Epithelial cell of proximal tubule (primary cell): ENCODE measurements at regions not wholly inside any gene's neighbourhood (a gene's known extent, or its start where the extent isn't known, plus 50 kb on each side); places are given as distances from the start of the nearest gene placed in this dataset.

Experiments
- DNase-seq: peaks from one replicate; pipeline ENCODE4 v3.0.0-alpha.2; 2011; ENCODE audit warnings: low read depth
- H3K4me3 ChIP-seq: 2 replicates; pipeline ENCODE4 v1.5.1; 2011; ENCODE audit warnings: low read depth, mild to moderate bottlenecking, low read length
- CTCF ChIP-seq: conservative IDR thresholded peaks from 2 replicates; pipeline ENCODE4 v1.5.1; 2012; ENCODE audit warnings: low read depth, mild to moderate bottlenecking, low read length

DNA sequence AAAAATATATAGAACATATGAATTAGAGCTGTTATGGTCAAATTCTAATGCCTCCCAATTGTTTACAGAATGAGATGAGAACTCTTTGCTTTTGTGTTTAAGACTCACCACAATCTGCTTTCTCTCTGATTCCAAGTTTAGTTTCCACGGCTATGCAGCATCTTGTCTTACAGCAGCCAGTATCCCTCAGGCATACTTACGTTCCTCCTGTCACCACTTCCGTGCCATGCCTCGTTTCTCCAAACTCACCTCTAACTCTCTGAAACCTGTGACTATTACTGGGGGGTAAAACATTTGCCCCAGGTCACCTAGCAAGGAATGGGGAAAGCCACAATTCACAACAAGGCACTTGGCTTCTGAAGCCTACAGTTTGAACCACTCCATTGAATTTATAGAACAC is 192.8 kb upstream of the NRIP1 start:
- no peak for TF ChIP-seq CTCF
- no peak for DNase-seq
- H3K4me3 ChIP-seq, result no peak overlapping the region

DNA sequence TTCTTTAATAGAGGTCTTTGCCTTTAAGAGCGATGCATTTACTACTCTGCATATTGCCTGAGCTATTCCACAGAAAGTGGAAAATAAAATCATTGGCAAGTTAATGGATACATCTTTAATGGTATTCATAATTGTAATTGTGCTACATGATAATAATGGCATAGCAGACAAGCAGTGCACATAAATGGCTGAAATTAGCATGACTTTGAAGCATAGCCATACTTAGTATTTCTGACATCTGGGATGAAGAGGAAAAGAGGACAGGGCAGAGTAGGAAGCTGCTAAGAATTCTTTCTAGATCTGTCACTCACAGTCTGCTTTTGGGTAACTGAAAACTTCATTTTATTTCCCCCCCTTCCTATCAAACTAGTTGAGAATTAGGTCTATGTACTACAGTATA is 195.0 kb upstream of the NRIP1 start:
- DNase-seq, result no peak
- H3K4me3 ChIP-seq, result no peak overlapping the region
- no peak for TF ChIP-seq CTCF

DNA sequence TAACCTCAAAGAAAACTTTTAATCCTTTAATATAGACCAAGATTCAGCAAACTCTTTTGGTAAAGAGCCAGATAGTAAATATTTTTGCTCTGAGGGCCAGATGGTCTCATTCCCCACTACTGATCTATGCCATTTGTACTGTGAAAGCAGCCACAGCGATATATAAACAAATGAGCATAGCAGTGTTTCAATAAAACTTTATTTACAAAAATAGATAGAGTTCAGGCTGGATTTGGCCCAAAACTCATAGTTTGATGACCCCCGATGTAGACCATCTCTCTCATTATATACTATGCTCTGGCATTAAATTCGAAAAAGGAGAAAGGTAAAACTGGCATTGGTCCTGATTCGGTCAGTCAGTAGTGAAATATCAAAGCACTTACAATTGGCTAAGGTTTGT is 195.8 kb upstream of the NRIP1 start:
- no peak overlapping the region for H3K4me3 ChIP-seq
- no peak for TF ChIP-seq CTCF
- DNase-seq, result no peak

DNA sequence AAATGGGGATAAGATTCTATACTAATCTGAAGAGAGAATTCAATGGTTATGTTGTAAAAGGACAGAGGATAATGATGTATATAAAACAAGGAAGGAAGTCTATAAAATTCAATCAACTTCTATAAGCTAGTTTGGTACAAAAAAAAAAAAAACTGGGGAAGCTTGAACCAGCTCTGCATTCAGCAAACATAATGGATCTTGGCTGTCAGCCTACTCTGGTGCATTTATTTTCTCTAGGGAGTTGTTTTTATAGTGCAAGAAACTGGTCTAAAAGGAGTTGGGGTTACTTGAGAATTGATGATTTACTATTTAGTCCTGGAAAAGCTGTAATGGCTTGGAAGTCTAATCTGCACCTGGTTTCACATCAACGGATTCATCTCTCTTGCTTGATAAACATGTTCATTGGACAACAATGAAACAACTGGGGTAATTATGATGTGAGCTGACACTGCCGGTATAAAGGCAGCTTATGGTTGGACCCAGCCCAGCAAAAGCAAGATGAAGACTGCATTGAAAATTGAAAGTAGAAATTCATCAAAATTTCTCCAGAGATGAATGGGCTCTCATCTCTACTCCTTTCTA is 199.4 kb upstream of the NRIP1 start:
- H3K4me3 ChIP-seq, result no peak overlapping the region
- no peak for TF ChIP-seq CTCF
- no peak for DNase-seq

DNA sequence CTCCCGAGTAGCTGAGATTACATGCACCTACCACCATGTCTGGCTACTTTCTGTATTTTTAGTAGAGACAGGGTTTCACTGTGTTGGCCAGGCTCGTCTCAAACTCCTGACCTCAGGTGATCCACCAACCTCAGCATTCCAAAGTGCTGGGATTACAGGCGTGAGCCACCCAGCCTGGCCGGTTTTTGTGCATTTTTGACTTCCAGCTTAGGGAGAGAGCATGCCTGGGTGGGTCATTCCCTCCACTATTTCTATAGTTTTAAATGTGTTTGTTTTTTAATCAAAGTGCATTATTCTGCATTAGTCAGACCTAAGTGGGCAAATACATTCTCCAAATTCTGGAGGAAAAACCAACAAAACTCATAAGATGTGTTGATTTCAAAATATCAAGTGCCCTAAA is 207.4 kb upstream of the NRIP1 start:
- DNase-seq, result no peak
- no peak for TF ChIP-seq CTCF
- H3K4me3 ChIP-seq, result no peak overlapping the region

DNA sequence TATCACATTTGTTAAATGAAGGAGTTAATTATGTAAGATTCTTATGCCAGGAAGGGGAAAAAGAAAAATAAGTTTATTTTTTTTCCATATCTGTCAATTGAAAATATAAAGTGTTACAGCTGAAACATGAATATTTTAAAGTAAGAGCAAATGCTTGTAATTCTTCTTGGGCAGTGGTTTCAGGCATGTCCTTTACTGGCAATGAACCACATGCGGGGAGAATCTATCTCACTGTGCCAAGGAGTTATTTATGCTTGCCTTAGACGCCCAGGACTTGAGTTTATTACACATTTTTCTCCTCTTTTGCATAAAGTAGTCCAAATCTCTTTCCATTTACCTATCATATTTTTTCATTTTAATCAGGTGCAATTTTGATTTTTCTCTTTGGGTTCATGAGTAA is 207.8 kb upstream of the NRIP1 start:
- no peak for DNase-seq
- no peak for TF ChIP-seq CTCF
- no peak overlapping the region for H3K4me3 ChIP-seq

DNA sequence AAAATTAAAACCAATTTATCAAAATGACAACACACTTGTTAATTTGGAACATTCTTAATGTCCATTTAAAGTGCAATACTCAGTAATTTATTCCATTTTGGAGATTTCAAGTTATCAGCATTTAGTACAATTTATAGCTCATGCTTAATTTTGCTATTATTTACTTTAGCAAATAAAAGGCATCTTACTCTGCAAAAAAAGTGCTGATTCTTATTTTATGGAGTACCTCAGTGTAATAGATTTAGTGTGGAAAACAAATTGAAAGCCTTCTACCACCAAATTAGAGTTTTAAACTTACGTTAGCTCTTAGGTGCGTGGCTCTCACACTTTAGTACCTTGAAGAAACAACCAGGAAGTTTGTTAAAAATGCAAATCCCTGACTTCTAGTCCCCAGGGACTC is 208.4 kb upstream of the NRIP1 start:
- no peak for DNase-seq
- H3K4me3 ChIP-seq, result no peak overlapping the region
- TF ChIP-seq CTCF, result no peak
